Stimulated activated CD4-positive, alpha-beta T cell treated with anti-CD3 and anti-CD28 coated beads, Interleukin-4, amount 100 ng/mL, for 4 hours (primary cell): ENCODE measurements at regions not wholly inside any gene's neighbourhood (a gene's known extent, or its start where the extent isn't known, plus 50 kb on each side); places are given as distances from the start of the nearest gene placed in this dataset.

Experiments
- DNase-seq, 2 experiments: peaks; one replicate each; pipeline ENCODE4 v3.0.0-alpha.2; 2020

GRCh38 chr10:129365767-129366402 is 101.2 kb upstream of the MGMT start:
- DNase-seq = no peak

- no peak for DNase-seq
Measured at GRCh38 chr10:129366450-129366849, 100.6 kb upstream of the MGMT start.

- no peak for DNase-seq
Measured at GRCh38 chr10:129369566-129369965, 97.5 kb upstream of the MGMT start.

GRCh38 chr10:129371541-129371940 is 95.5 kb upstream of the MGMT start:
- DNase-seq = no peak

- DNase-seq = no peak
Measured at GRCh38 chr10:129372172-129372571, 94.9 kb upstream of the MGMT start.

GRCh38 chr10:129373231-129373630 is 93.8 kb upstream of the MGMT start:
- DNase-seq = no peak

GRCh38 chr10:129373718-129374117 is 93.3 kb upstream of the MGMT start:
- DNase-seq = no peak

GRCh38 chr10:129375171-129375570 is 91.9 kb upstream of the MGMT start:
- no peak for DNase-seq

- DNase-seq = no peak
Measured at GRCh38 chr10:129375912-129376311, 91.1 kb upstream of the MGMT start.

GRCh38 chr10:129380279-129380678 is 86.8 kb upstream of the MGMT start:
- DNase-seq = no peak

- DNase-seq = no peak
Measured at GRCh38 chr10:129381741-129382140, 85.3 kb upstream of the MGMT start.

- no peak for DNase-seq
Measured at GRCh38 chr10:129382401-129382800, 84.6 kb upstream of the MGMT start.

- DNase-seq = no peak
Measured at GRCh38 chr10:129383651-129384050, 83.4 kb upstream of the MGMT start.

GRCh38 chr10:129385600-129385999 is 81.4 kb upstream of the MGMT start:
- DNase-seq = no peak

- no peak for DNase-seq
Measured at GRCh38 chr10:129386415-129387257, 80.4 kb upstream of the MGMT start.

- no peak for DNase-seq
Measured at GRCh38 chr10:129387258-129387525, 79.8 kb upstream of the MGMT start.

- DNase-seq = no peak
Measured at GRCh38 chr10:129388435-129388834, 78.6 kb upstream of the MGMT start.

GRCh38 chr10:129389194-129389593 is 77.8 kb upstream of the MGMT start:
- no peak for DNase-seq

- no peak for DNase-seq
Measured at GRCh38 chr10:129390147-129390546, 76.9 kb upstream of the MGMT start.

GRCh38 chr10:129390726-129391125 is 76.3 kb upstream of the MGMT start:
- DNase-seq = no peak

- DNase-seq = no peak
Measured at GRCh38 chr10:129391464-129391863, 75.6 kb upstream of the MGMT start.

GRCh38 chr10:129392855-129393254 is 74.2 kb upstream of the MGMT start:
- DNase-seq = no peak

GRCh38 chr10:129393812-129394211 is 73.2 kb upstream of the MGMT start:
- DNase-seq = no peak

- DNase-seq = no peak
Measured at GRCh38 chr10:129394518-129395328, 72.3 kb upstream of the MGMT start.
